Spleen (tissue), 7 donors: ENCODE measurements at regions not wholly inside any gene's neighbourhood (a gene's known extent, or its start where the extent isn't known, plus 50 kb on each side); places are given as distances from the start of the nearest gene placed in this dataset.

ENCODE experiments used
- CTCF ChIP-seq, 11 experiments: fragments of 200-600 bp in 7 of 11; fragments of 450-650 bp in 4 of 11; sonication (generic) in 4 of 11; IDR thresholded peaks in 8 of 11; conservative IDR thresholded peaks in 3 of 11; 1 replicate in 7 of 11; 2 replicates in 4 of 11; pipeline versions ENCODE4 v1.4.0 to v1.8.0; 2016 to 2021; ENCODE audit warnings: antibody characterized with exemption in 11 of 11, inconsistent platforms in 4 of 11, mild to moderate bottlenecking in 1 of 11
- POLR2A ChIP-seq, 3 donors: fragments of 450-650 bp; IDR thresholded peaks; one replicate each; pipeline ENCODE4 v1.5.1; 2017; ENCODE audit warnings: antibody characterized with exemption in 3 of 3, mild to moderate bottlenecking in 1 of 3
- donor health status: DM: no; HTN: no; CAD: no; lungs with moderate emphysema.
- donor health status: DM: no; HTN: no; CAD: no.
- donor health status: DM: no; HTN: no; CAD: no.

- TF ChIP-seq POLR2A (IDR thresholded peaks at IDR 0.05): no peak
- no peak for TF ChIP-seq CTCF (IDR thresholded peaks at IDR 0.05 in 8 of 11, conservative IDR thresholded peaks at IDR 0.05 in 3 of 11)
These were observed 244.0 kb downstream of the TMA16 start for GRCh38 chr4:163738521-163738920.
